GM23338 (cell line): ENCODE measurements at regions not wholly inside any gene's neighbourhood (a gene's known extent, or its start where the extent isn't known, plus 50 kb on each side); places are given as distances from the start of the nearest gene placed in this dataset.

ENCODE experiments used
- ATAC-seq: fragments of 200-7000 bp; cut with Tn5 transposase; 3 replicates; pipeline ENCODE4 v1.9.1; 2020
- DNase-seq: peaks from one replicate; pipeline ENCODE4 v3.0.0-alpha.2; 2015; ENCODE audit warnings: low spot score
- H2AFZ ChIP-seq: fragments of 200-600 bp; sonication (generic); 2 replicates; pipeline ENCODE4 v1.8.0; 2016; ENCODE audit warnings: antibody characterized with exemption, mild to moderate bottlenecking, moderate library complexity
- H3F3A ChIP-seq: fragments of 200-600 bp; sonication (generic); replicated peaks from 2 replicates; pipeline ENCODE4 v1.8.0; 2017; ENCODE audit warnings: antibody characterized with exemption, mixed run types, low read depth
- H3K27ac ChIP-seq: fragments of 200-600 bp; sonication (generic); 2 replicates; pipeline ENCODE4 v1.6.1; 2016; ENCODE audit warnings: low read depth
- H3K27me3 ChIP-seq: fragments of 200-600 bp; sonication (generic); 2 replicates; pipeline ENCODE4 v1.8.0; 2016; ENCODE audit warnings: mild to moderate bottlenecking, mixed run types, moderate library complexity; ENCODE audit not compliant: insufficient read depth
- H3K36me3 ChIP-seq: fragments of 200-600 bp; sonication (generic); 2 replicates; pipeline ENCODE4 v1.8.0; 2016; ENCODE audit warnings: mild to moderate bottlenecking; ENCODE audit not compliant: insufficient read depth
- H3K4me1 ChIP-seq: fragments of 200-600 bp; sonication (generic); 2 replicates; pipeline ENCODE4 v1.8.0; 2016; ENCODE audit warnings: mild to moderate bottlenecking, moderate library complexity; ENCODE audit not compliant: insufficient read depth
- H3K4me2 ChIP-seq: fragments of 200-600 bp; sonication (generic); 2 replicates; pipeline ENCODE4 v1.7.1; 2017; ENCODE audit warnings: mixed run types
- H3K4me3 ChIP-seq: fragments of 200-600 bp; sonication (generic); 2 replicates; pipeline ENCODE4 v1.6.1; 2016; ENCODE audit warnings: mixed run types
- H3K79me2 ChIP-seq: fragments of 200-600 bp; sonication (generic); replicated peaks from 2 replicates; pipeline ENCODE4 v1.8.0; 2017; ENCODE audit warnings: mild to moderate bottlenecking; ENCODE audit not compliant: insufficient read depth
- H3K9me2 ChIP-seq: fragments of 200-600 bp; sonication (generic); 2 replicates; pipeline ENCODE4 v1.8.0; 2017; ENCODE audit not compliant: insufficient read depth
- H4K20me1 ChIP-seq: fragments of 200-600 bp; sonication (generic); replicated peaks from 2 replicates; pipeline ENCODE4 v1.8.0; 2017; ENCODE audit warnings: mild to moderate bottlenecking; ENCODE audit not compliant: insufficient read depth
- H3K27ac Mint-ChIP-seq: 2 replicates; pipeline ENCODE4 v1.8.0; 2020; ENCODE audit warnings: inconsistent platforms, mild to moderate bottlenecking, moderate library complexity, mixed read lengths
- H3K27me3 Mint-ChIP-seq: 3 replicates; pipeline ENCODE4 v1.8.0; 2022; ENCODE audit warnings: low read depth, mild to moderate bottlenecking, moderate library complexity, mixed read lengths, inconsistent platforms; ENCODE audit not compliant: insufficient read depth, poor library complexity
- H3K36me3 Mint-ChIP-seq: 3 replicates; pipeline ENCODE4 v1.8.0; 2021; ENCODE audit warnings: low read depth, mild to moderate bottlenecking, inconsistent platforms, moderate library complexity, mixed read lengths
- H3K4me1 Mint-ChIP-seq: 3 replicates; pipeline ENCODE4 v1.8.0; 2020; ENCODE audit warnings: mild to moderate bottlenecking, inconsistent platforms, mixed read lengths
- H3K4me3 Mint-ChIP-seq: 3 replicates; pipeline ENCODE4 v1.8.0; 2021; ENCODE audit warnings: moderate library complexity, mild to moderate bottlenecking, inconsistent platforms, mixed read lengths
- H3K9me3 Mint-ChIP-seq: 3 replicates; pipeline ENCODE4 v1.8.0; 2020; ENCODE audit warnings: moderate library complexity, mild to moderate bottlenecking, inconsistent platforms, mixed read lengths
- CTCF ChIP-seq, 2 experiments: fragments of 200-600 bp in 1 of 2; sonication (generic) in 1 of 2; conservative IDR thresholded peaks; 2 replicates each; pipeline versions ENCODE4 v1.5.1 to v1.6.1; 2016 to 2017; ENCODE audit warnings: antibody characterized with exemption in 2 of 2, low read depth in 2 of 2, mild to moderate bottlenecking in 2 of 2, moderate library complexity in 1 of 2
- EZH2 ChIP-seq: fragments of 200-600 bp; sonication (generic); IDR thresholded peaks from one replicate; pipeline ENCODE4 v1.8.0; 2017; ENCODE audit warnings: antibody characterized with exemption, mild to moderate bottlenecking, low read depth; ENCODE audit not compliant: unreplicated experiment
- EZH2phosphoT487 ChIP-seq: fragments of 200-600 bp; sonication (generic); IDR thresholded peaks from one replicate; pipeline ENCODE4 v1.8.1; 2018; ENCODE audit warnings: antibody characterized with exemption; ENCODE audit not compliant: unreplicated experiment
- POLR2AphosphoS5 ChIP-seq: IDR thresholded peaks from 2 replicates; pipeline ENCODE4 v1.6.1; 2016; ENCODE audit warnings: antibody characterized with exemption, low read depth
- REST ChIP-seq: IDR thresholded peaks from one replicate; pipeline ENCODE4 v1.6.1; 2018; ENCODE audit warnings: antibody characterized with exemption; ENCODE audit not compliant: unreplicated experiment
- STAT1 ChIP-seq: IDR thresholded peaks from one replicate; pipeline ENCODE4 v1.6.1; 2016; ENCODE audit warnings: antibody characterized with exemption; ENCODE audit not compliant: unreplicated experiment
- ZNF114 ChIP-seq: fragments of 250-450 bp; sonication (Bioruptor Pico); IDR thresholded peaks from 2 replicates; pipeline ENCODE4 v1.5.0; 2020; ENCODE audit warnings: mild to moderate bottlenecking, moderate library complexity

GRCh38 chr2:47266939-47267710 is 90.8 kb upstream of the CALM2 start:
- Histone ChIP-seq H2AFZ (peak overlapping the region; percentile 4; the same call in 1 of the 2 replicates), H3K4me3 (no peak overlapping the region), H3K79me2 (no peaks in the 10 kb centered on the region), H3K36me3 (no peaks in the 10 kb centered on the region), H3K9me2 (no peaks in the 10 kb centered on the region), H4K20me1 (no peaks in the 10 kb centered on the region), H3K4me2 (no peak overlapping the region), H3F3A (peaks cover 9% of the 10 kb centered on the region; the same call in 1 of the 2 replicates), H3K27ac (no peak overlapping the region), H3K27me3 (no peaks in the 10 kb centered on the region), H3K4me1 (peaks cover 32% of the 10 kb centered on the region)
- peaks cover 5% of the 10 kb centered on the region for H3K27me3 Mint-ChIP-seq
- H3K9me3 Mint-ChIP-seq = no peaks in the 10 kb centered on the region
- no peak overlapping the region for H3K4me3 Mint-ChIP-seq
- TF ChIP-seq CTCF (conservative IDR thresholded peaks at IDR 0.05; ENCODE audit: low read depth in 2 of 2) (0 out of 4 replicates have a peak, but pooled peaks of 1 of the 2 experiments have one; percentile 11), REST (no peak), EZH2 (no peak)
- no peak overlapping the region for H3K27ac Mint-ChIP-seq
- ATAC-seq (peak; percentile 19), DNase-seq (no peak)
- no peaks in the 10 kb centered on the region; the same call in 2 of the 3 replicates for H3K36me3 Mint-ChIP-seq
- peaks cover 35% of the 10 kb centered on the region for H3K4me1 Mint-ChIP-seq

GRCh38 chr2:47265751-47266231 is 89.5 kb upstream of the CALM2 start:
- Mint-ChIP-seq H3K4me3 (no peak overlapping the region), H3K27me3 (peaks cover 2% of the 10 kb centered on the region), H3K36me3 (no peaks in the 10 kb centered on the region), H3K27ac (no peak overlapping the region), H3K9me3 (no peaks in the 10 kb centered on the region), H3K4me1 (peaks cover 32% of the 10 kb centered on the region)
- Histone ChIP-seq H3K79me2 (no peaks in the 10 kb centered on the region), H3F3A (0 out of 2 replicates have a peak, but pooled peaks cover 6% of the 10 kb centered on the region), H3K4me3 (no peak overlapping the region), H3K4me1 (peaks cover 28% of the 10 kb centered on the region), H3K4me2 (peak overlapping the region; percentile 70), H3K9me2 (no peaks in the 10 kb centered on the region), H2AFZ (peak overlapping the region; percentile 93; the same call in 1 of the 2 replicates), H3K27me3 (no peaks in the 10 kb centered on the region), H3K27ac (peak overlapping the region; percentile 46; the same call in 1 of the 2 replicates), H4K20me1 (no peaks in the 10 kb centered on the region), H3K36me3 (no peaks in the 10 kb centered on the region)
- ATAC-seq (peak; percentile 10), DNase-seq (no peak)
- TF ChIP-seq ZNF114 (CRISPR knock-in tag) = no peak
- no peak for TF ChIP-seq EZH2
- TF ChIP-seq STAT1 = no peak
- no peak for TF ChIP-seq POLR2AphosphoS5
- no peak for TF ChIP-seq CTCF (conservative IDR thresholded peaks at IDR 0.05; ENCODE audit: low read depth in 2 of 2)
- TF ChIP-seq REST = no peak
- TF ChIP-seq EZH2phosphoT487 = no peak
